GM12865 (cell line): ENCODE measurements at regions not wholly inside any gene's neighbourhood (a gene's known extent, or its start where the extent isn't known, plus 50 kb on each side); places are given as distances from the start of the nearest gene placed in this dataset.

ENCODE experiments used
- DNase-seq: peaks from one replicate; pipeline ENCODE4 v3.0.0; 2010; ENCODE audit warnings: low read depth
- H3K4me3 ChIP-seq: 2 replicates; pipeline ENCODE4 v1.5.1; 2011; ENCODE audit warnings: mild to moderate bottlenecking, low read depth, low read length, control low read depth
- CTCF ChIP-seq: IDR thresholded peaks from 2 replicates; pipeline ENCODE4 v1.5.1; 2011; ENCODE audit warnings: low read length, control low read depth, low read depth, inconsistent platforms; ENCODE audit not compliant: insufficient read depth; ENCODE audit errors: missing control alignments

DNA sequence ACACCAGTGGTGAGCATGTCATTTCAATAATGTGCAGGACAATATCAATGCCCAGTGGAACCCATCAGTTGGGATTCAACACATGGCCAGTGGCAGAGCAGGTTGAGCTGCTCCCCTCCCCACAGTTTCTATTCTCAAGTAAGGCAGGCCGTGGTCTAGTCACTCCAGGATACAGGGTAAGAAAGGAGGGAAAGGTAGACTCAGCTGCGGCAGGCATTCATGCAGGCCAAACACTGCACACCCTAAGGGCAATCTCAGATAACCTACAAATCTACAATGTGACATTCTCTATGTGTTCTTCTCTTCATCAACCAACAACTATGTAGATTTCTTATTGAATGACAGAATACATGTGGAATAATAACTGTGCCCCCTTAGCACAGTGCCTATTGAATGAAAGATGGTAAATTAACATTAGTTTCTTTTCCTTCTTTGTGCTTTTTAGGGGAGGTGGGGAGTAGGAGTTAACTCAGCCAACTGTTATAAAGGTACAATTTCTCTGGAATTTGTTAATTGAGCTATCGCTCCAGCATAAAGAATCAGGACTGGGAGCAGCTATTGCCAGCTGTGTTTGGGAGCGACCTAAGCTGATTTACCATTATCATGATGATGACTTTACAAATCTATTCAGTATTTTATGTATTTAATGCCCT, 89.7 kb downstream of the FAM50B start:
- TF ChIP-seq CTCF = no peak
- H3K4me3 ChIP-seq = no peak overlapping the region
- no peak for DNase-seq

DNA sequence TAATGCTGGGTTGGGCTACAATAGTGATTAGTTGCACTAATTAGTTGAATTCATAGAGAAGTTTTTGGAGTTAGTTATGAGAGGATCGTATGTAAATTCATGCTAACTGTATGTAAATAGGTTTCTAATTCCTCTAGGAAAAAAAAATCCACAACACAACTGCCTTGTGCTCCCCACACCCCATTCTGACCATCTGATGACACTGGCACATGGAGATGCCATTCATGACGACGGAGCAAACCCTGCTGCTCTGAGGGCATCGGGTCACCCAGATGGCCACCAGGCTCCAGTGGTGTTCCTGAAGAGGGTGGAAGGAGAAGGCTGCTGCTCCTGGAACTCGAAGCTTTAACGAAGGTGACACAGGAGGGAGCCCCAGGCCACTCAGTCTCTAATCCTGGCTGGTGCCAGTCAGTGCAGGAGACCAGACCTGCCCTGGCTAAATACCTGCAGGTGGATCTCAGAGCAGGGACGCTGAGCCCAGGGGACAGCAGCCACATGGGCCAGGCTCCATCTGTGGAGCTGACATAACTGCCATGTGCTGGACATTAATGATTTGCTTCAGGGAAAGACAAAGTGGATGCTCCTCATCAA, 90.3 kb downstream of the FAM50B start:
- no peak for TF ChIP-seq CTCF
- no peak for DNase-seq
- H3K4me3 ChIP-seq = no peak overlapping the region

- DNase-seq = peak; percentile 2
- no peak overlapping the region for H3K4me3 ChIP-seq
- TF ChIP-seq CTCF = no peak
Measured at GRCh38 chr6:3939964-3940363, 90.8 kb downstream of the FAM50B start.

GRCh38 chr6:3940703-3941102, 91.5 kb downstream of the FAM50B start:
- H3K4me3 ChIP-seq = no peak overlapping the region
- no peak for DNase-seq
- no peak for TF ChIP-seq CTCF

GRCh38 chr6:3943331-3943765, 94.2 kb downstream of the FAM50B start:
- TF ChIP-seq CTCF = no peak
- no peak for DNase-seq
- no peak overlapping the region for H3K4me3 ChIP-seq

DNA sequence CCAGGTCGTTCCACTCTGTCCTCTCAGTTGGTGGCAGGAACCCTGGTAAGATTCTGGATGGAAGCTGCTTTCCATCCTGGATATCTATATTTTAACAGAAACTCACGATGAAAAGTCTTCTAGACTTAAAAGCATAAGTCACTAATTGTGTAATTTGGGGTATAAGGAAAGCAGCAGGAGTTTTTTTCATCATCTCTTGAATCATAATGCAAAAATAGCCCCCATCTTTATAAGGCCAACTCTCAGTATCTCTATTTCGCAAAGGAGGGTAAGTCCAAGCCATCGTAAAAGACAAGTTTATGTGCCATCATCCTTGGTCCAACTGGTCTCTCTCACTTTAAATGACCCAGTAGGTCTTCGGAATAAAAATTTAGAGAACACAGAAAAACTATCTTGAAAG, 95.1 kb downstream of the FAM50B start:
- DNase-seq = no peak
- H3K4me3 ChIP-seq = no peak overlapping the region
- no peak for TF ChIP-seq CTCF

DNA sequence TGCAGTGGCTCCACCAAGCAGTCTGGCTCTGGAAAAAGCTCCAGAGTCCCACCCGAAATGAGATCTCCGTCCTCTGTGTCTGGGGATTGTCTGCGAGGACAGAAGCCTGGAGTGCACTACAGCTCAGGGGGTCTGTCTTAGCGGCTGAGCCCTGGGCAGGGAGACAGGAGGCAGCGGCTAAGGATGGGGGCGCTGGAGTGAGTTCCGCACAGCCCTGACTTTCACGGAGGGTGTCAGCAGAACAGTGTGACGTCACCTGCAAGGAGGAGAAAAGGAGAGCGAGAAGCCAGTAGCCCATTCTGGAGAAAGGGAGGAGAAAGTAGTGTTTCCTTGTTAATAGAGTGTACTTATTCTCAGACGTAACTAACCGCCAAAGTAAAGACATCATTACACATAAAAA, 97.6 kb downstream of the FAM50B start:
- no peak overlapping the region for H3K4me3 ChIP-seq
- no peak for TF ChIP-seq CTCF
- no peak for DNase-seq
